ENCODE measurements at regions not wholly inside any gene's neighbourhood (a gene's known extent, or its start where the extent isn't known, plus 50 kb on each side); places are given as distances from the start of the nearest gene placed in this dataset.
"Not testable (repeated sequence)": the region's sequence is repeated elsewhere in the genome, so short reads cannot be mapped to it uniquely, and the experiment has no call there.

- peak; percentile 44 for DNase-seq
Observed at GRCh38 chr15:99486371-99487336, 79.1 kb upstream of the MEF2A start.

- no peak for DNase-seq
Observed at GRCh38 chr15:99487337-99487730, 78.5 kb upstream of the MEF2A start.

GRCh38 chr15:99492275-99492674, 73.5 kb upstream of the MEF2A start:
- no peak for DNase-seq

- DNase-seq: no peak
Observed at GRCh38 chr15:99492716-99493115, 73.1 kb upstream of the MEF2A start.

- DNase-seq: no peak
Observed at GRCh38 chr15:99493461-99493860, 72.3 kb upstream of the MEF2A start.

- DNase-seq: not testable (repeated sequence)
Observed at GRCh38 chr15:99494536-99495233, 71.1 kb upstream of the MEF2A start.

- peak; percentile 29 for DNase-seq
Observed at GRCh38 chr15:99495430-99496301, 70.1 kb upstream of the MEF2A start.

GRCh38 chr15:99496302-99496629, 69.5 kb upstream of the MEF2A start:
- peak; percentile 18 for DNase-seq

- DNase-seq: no peak
Observed at GRCh38 chr15:99502182-99502581, 63.6 kb upstream of the MEF2A start.

- DNase-seq: no peak
Observed at GRCh38 chr15:99502661-99503060, 63.1 kb upstream of the MEF2A start.

- no peak for DNase-seq
Observed at GRCh38 chr15:99503411-99503810, 62.4 kb upstream of the MEF2A start.

GRCh38 chr15:99504071-99504822, 61.5 kb upstream of the MEF2A start:
- DNase-seq: no peak

GRCh38 chr15:99504823-99505551, 60.8 kb upstream of the MEF2A start:
- DNase-seq: no peak

GRCh38 chr15:99506399-99506798, 59.4 kb upstream of the MEF2A start:
- DNase-seq: no peak

- DNase-seq: no peak
Observed at GRCh38 chr15:99507016-99507503, 58.7 kb upstream of the MEF2A start.

- peak; percentile 77 for DNase-seq
Observed at GRCh38 chr15:99507504-99508310, 58.1 kb upstream of the MEF2A start.

GRCh38 chr15:99508311-99508645, 57.5 kb upstream of the MEF2A start:
- DNase-seq: no peak

- DNase-seq: no peak
Observed at GRCh38 chr15:99508852-99509251, 56.9 kb upstream of the MEF2A start.

GRCh38 chr15:99509686-99510461, 55.9 kb upstream of the MEF2A start:
- DNase-seq: peak; percentile 55

- DNase-seq: no peak
Observed at GRCh38 chr15:99511531-99511865, 54.3 kb upstream of the MEF2A start.
